ENCODE measurements at regions not wholly inside any gene's neighbourhood (a gene's known extent, or its start where the extent isn't known, plus 50 kb on each side); places are given as distances from the start of the nearest gene placed in this dataset.

- H3K27me3 ChIP-seq: no peaks in the 10 kb centered on the region
- no peaks in the 10 kb centered on the region for H3K9me3 ChIP-seq
- DNase-seq: no peak
- no peak overlapping the region for H3K4me3 ChIP-seq
- no peaks in the 10 kb centered on the region for H3K36me3 ChIP-seq
Measured at GRCh38 chr10:111784436-111784835, 399.1 kb downstream of the GPAM start.

- Histone ChIP-seq H3K36me3 (no peaks in the 10 kb centered on the region), H3K4me3 (no peak overlapping the region), H3K9me3 (no peaks in the 10 kb centered on the region), H3K27me3 (no peaks in the 10 kb centered on the region)
- DNase-seq: no peak
Measured at GRCh38 chr10:111784946-111785465, 398.6 kb downstream of the GPAM start.

- no peak for DNase-seq
- H3K9me3 ChIP-seq: no peaks in the 10 kb centered on the region
- no peak overlapping the region for H3K4me3 ChIP-seq
- no peaks in the 10 kb centered on the region for H3K27me3 ChIP-seq
- no peaks in the 10 kb centered on the region for H3K36me3 ChIP-seq
Measured at GRCh38 chr10:111785921-111786320, 397.6 kb downstream of the GPAM start.

- H3K9me3 ChIP-seq: no peaks in the 10 kb centered on the region
- no peak for DNase-seq
- H3K27me3 ChIP-seq: no peaks in the 10 kb centered on the region
- no peaks in the 10 kb centered on the region for H3K36me3 ChIP-seq
- H3K4me3 ChIP-seq: no peak overlapping the region
Measured at GRCh38 chr10:111789821-111790220, 393.7 kb downstream of the GPAM start.

GRCh38 chr10:111801841-111802240, 381.7 kb downstream of the GPAM start:
- no peaks in the 10 kb centered on the region for H3K9me3 ChIP-seq
- no peak for DNase-seq
- H3K4me3 ChIP-seq: no peak overlapping the region
- no peaks in the 10 kb centered on the region for H3K36me3 ChIP-seq
- H3K27me3 ChIP-seq: no peaks in the 10 kb centered on the region

- Histone ChIP-seq H3K27me3 (no peaks in the 10 kb centered on the region), H3K36me3 (no peaks in the 10 kb centered on the region), H3K4me3 (no peak overlapping the region), H3K9me3 (no peaks in the 10 kb centered on the region)
- DNase-seq: no peak
Measured at GRCh38 chr10:111804781-111805180, 378.8 kb downstream of the GPAM start.

- H3K27me3 ChIP-seq: no peaks in the 10 kb centered on the region
- no peaks in the 10 kb centered on the region for H3K36me3 ChIP-seq
- no peak overlapping the region for H3K4me3 ChIP-seq
- no peaks in the 10 kb centered on the region for H3K9me3 ChIP-seq
- no peak for DNase-seq
Measured at GRCh38 chr10:111811517-111811916, 372.0 kb downstream of the GPAM start.

GRCh38 chr10:111820471-111820870, 363.1 kb downstream of the GPAM start:
- Histone ChIP-seq H3K36me3 (no peaks in the 10 kb centered on the region), H3K27me3 (no peaks in the 10 kb centered on the region)

GRCh38 chr10:111821871-111822270, 361.7 kb downstream of the GPAM start:
- no peak overlapping the region for H3K4me3 ChIP-seq
- H3K36me3 ChIP-seq: no peaks in the 10 kb centered on the region
- H3K9me3 ChIP-seq: no peaks in the 10 kb centered on the region
- H3K27me3 ChIP-seq: no peaks in the 10 kb centered on the region
- DNase-seq: no peak

More at GRCh38 chr10:111820471-111820870, 363.1 kb downstream of the GPAM start:
- Histone ChIP-seq H3K4me3 (no peak overlapping the region), H3K9me3 (no peaks in the 10 kb centered on the region)
- no peak for DNase-seq

GRCh38 chr10:111822661-111823060, 360.9 kb downstream of the GPAM start:
- Histone ChIP-seq H3K4me3 (no peak overlapping the region), H3K27me3 (no peaks in the 10 kb centered on the region), H3K36me3 (no peaks in the 10 kb centered on the region), H3K9me3 (no peaks in the 10 kb centered on the region)
- DNase-seq: no peak

GRCh38 chr10:111824128-111824527, 359.4 kb downstream of the GPAM start:
- no peaks in the 10 kb centered on the region for H3K27me3 ChIP-seq
- no peak overlapping the region for H3K4me3 ChIP-seq
- H3K36me3 ChIP-seq: no peaks in the 10 kb centered on the region
- no peaks in the 10 kb centered on the region for H3K9me3 ChIP-seq
- DNase-seq: no peak

- Histone ChIP-seq H3K4me3 (no peak overlapping the region), H3K27me3 (no peaks in the 10 kb centered on the region), H3K9me3 (no peaks in the 10 kb centered on the region), H3K36me3 (no peaks in the 10 kb centered on the region)
- no peak for DNase-seq
Measured at GRCh38 chr10:111830359-111830758, 353.2 kb downstream of the GPAM start.

- no peak overlapping the region for H3K4me3 ChIP-seq
- H3K27me3 ChIP-seq: no peaks in the 10 kb centered on the region
- no peaks in the 10 kb centered on the region for H3K36me3 ChIP-seq
Measured at GRCh38 chr10:111831058-111831457, 352.5 kb downstream of the GPAM start.

GRCh38 chr10:111833251-111833650, 350.3 kb downstream of the GPAM start:
- DNase-seq: no peak
- H3K4me3 ChIP-seq: no peak overlapping the region
- no peaks in the 10 kb centered on the region for H3K27me3 ChIP-seq
- H3K36me3 ChIP-seq: no peaks in the 10 kb centered on the region
- H3K9me3 ChIP-seq: no peaks in the 10 kb centered on the region

More at GRCh38 chr10:111831058-111831457, 352.5 kb downstream of the GPAM start:
- H3K9me3 ChIP-seq: no peaks in the 10 kb centered on the region
- no peak for DNase-seq

- Histone ChIP-seq H3K4me3 (no peak overlapping the region), H3K9me3 (no peaks in the 10 kb centered on the region), H3K36me3 (no peaks in the 10 kb centered on the region), H3K27me3 (no peaks in the 10 kb centered on the region)
- DNase-seq: peak; percentile 49
Measured at GRCh38 chr10:111835574-111835973, 348.0 kb downstream of the GPAM start.

- no peak overlapping the region for H3K4me3 ChIP-seq
- no peaks in the 10 kb centered on the region for H3K27me3 ChIP-seq
- peak; percentile 3 for DNase-seq
- H3K9me3 ChIP-seq: no peaks in the 10 kb centered on the region
- no peaks in the 10 kb centered on the region for H3K36me3 ChIP-seq
Measured at GRCh38 chr10:111836064-111836463, 347.5 kb downstream of the GPAM start.

GRCh38 chr10:111836571-111836970, 347.0 kb downstream of the GPAM start:
- no peak for DNase-seq
- no peak overlapping the region for H3K4me3 ChIP-seq
- no peaks in the 10 kb centered on the region for H3K36me3 ChIP-seq
- no peaks in the 10 kb centered on the region for H3K27me3 ChIP-seq
- H3K9me3 ChIP-seq: no peaks in the 10 kb centered on the region

- H3K27me3 ChIP-seq: no peaks in the 10 kb centered on the region
- H3K36me3 ChIP-seq: no peaks in the 10 kb centered on the region
- no peaks in the 10 kb centered on the region for H3K9me3 ChIP-seq
- DNase-seq: no peak
- no peak overlapping the region for H3K4me3 ChIP-seq
Measured at GRCh38 chr10:111837086-111837485, 346.5 kb downstream of the GPAM start.

GRCh38 chr10:111837985-111838384, 345.6 kb downstream of the GPAM start:
- H3K4me3 ChIP-seq: no peak overlapping the region
- no peaks in the 10 kb centered on the region for H3K27me3 ChIP-seq
- no peaks in the 10 kb centered on the region for H3K9me3 ChIP-seq
- DNase-seq: no peak
- H3K36me3 ChIP-seq: no peaks in the 10 kb centered on the region
